IMR-90 (cell line): ENCODE measurements at regions not wholly inside any gene's neighbourhood (a gene's known extent, or its start where the extent isn't known, plus 50 kb on each side); places are given as distances from the start of the nearest gene placed in this dataset.

Source experiments
- CTCF ChIP-seq: conservative IDR thresholded peaks from 2 replicates; pipeline ENCODE4 v1.5.1; 2012; ENCODE audit warnings: mild to moderate bottlenecking, low read depth, low read length, improper control_type of control experiment
- ELK1 ChIP-seq: fragments of 150-350 bp; IDR thresholded peaks from 2 replicates; pipeline ENCODE4 v1.6.1; 2016; ENCODE audit warnings: low read depth, mild to moderate bottlenecking, low read length, moderate library complexity, borderline replicate concordance
- FOS ChIP-seq: fragments of 150-350 bp; IDR thresholded peaks from 2 replicates; pipeline ENCODE4 v1.6.1; 2016; ENCODE audit warnings: low read depth, low read length
- MAFK ChIP-seq: IDR thresholded peaks from 2 replicates; pipeline ENCODE4 v1.6.1; 2012; ENCODE audit warnings: low read depth, low read length, improper control_type of control experiment
- MXI1 ChIP-seq: IDR thresholded peaks from 2 replicates; pipeline ENCODE4 v1.6.1; 2012; ENCODE audit warnings: low read depth, mild to moderate bottlenecking, low read length, moderate library complexity, borderline replicate concordance
- POLR2A ChIP-seq: IDR thresholded peaks from 2 replicates; pipeline ENCODE4 v1.6.1; 2012; ENCODE audit warnings: mild to moderate bottlenecking, low read depth, low read length
- RAD21 ChIP-seq: IDR thresholded peaks from 2 replicates; pipeline ENCODE4 v1.6.1; 2012; ENCODE audit warnings: low read length, improper control_type of control experiment
- RFX5 ChIP-seq: IDR thresholded peaks from 2 replicates; pipeline ENCODE4 v1.8.0; 2012; ENCODE audit warnings: low read depth, mild to moderate bottlenecking, low read length, moderate library complexity
- SMC3 ChIP-seq: fragments of 150-350 bp; IDR thresholded peaks from 2 replicates; pipeline ENCODE4 v1.6.1; 2016; ENCODE audit warnings: low read depth, mild to moderate bottlenecking, antibody characterized with exemption, low read length, moderate library complexity
- USF2 ChIP-seq: fragments of 150-350 bp; IDR thresholded peaks from 2 replicates; pipeline ENCODE4 v1.6.1; 2017; ENCODE audit warnings: mild to moderate bottlenecking, antibody characterized with exemption, low read length, low read depth

- TF ChIP-seq CTCF (no peak), RFX5 (no peak), POLR2A (no peak), SMC3 (no peak), MXI1 (no peak), RAD21 (no peak), ELK1 (no peak), MAFK (no peak), FOS (no peak), USF2 (no peak)
These were observed 753.9 kb downstream of the TUSC7 start for GRCh38 chr3:117463276-117464115.
